ENCODE measurements at regions not wholly inside any gene's neighbourhood (a gene's known extent, or its start where the extent isn't known, plus 50 kb on each side); places are given as distances from the start of the nearest gene placed in this dataset.

- Histone ChIP-seq H3K27ac (ENCODE audit: low read length) (peak overlapping the region; percentile 58), H3K4me1 (ENCODE audit: control insufficient read depth, low read depth, low read length) (peaks cover 20% of the 10 kb centered on the region), H3K4me3 (ENCODE audit: low read length) (no peak overlapping the region), H3K36me3 (ENCODE audit: control insufficient read depth, low read depth, low read length) (no peaks in the 10 kb centered on the region), H3K9ac (ENCODE audit: low read length) (peak overlapping the region; percentile 26), H3K9me3 (ENCODE audit: control insufficient read depth, low read depth, low read length) (no peaks in the 10 kb centered on the region), H3K27me3 (ENCODE audit: control insufficient read depth, insufficient read depth, low read length) (no peaks in the 10 kb centered on the region)
Measured at GRCh38 chr16:47965439-47965838, 190.4 kb downstream of the ABCC12 start.

GRCh38 chr16:47958726-47959125, 197.1 kb downstream of the ABCC12 start:
- no peak overlapping the region for H3K4me3 ChIP-seq (ENCODE audit: low read length)
- no peaks in the 10 kb centered on the region for H3K9me3 ChIP-seq (ENCODE audit: control insufficient read depth, low read depth, low read length)
- no peaks in the 10 kb centered on the region for H3K4me1 ChIP-seq (ENCODE audit: control insufficient read depth, low read depth, low read length)
- no peak overlapping the region for H3K9ac ChIP-seq (ENCODE audit: low read length)
- H3K36me3 ChIP-seq (ENCODE audit: control insufficient read depth, low read depth, low read length) = no peaks in the 10 kb centered on the region
- H3K27ac ChIP-seq (ENCODE audit: low read length) = no peak overlapping the region
- H3K27me3 ChIP-seq (ENCODE audit: control insufficient read depth, insufficient read depth, low read length) = no peaks in the 10 kb centered on the region

- Histone ChIP-seq H3K4me1 (ENCODE audit: control insufficient read depth, low read depth, low read length) (no peaks in the 10 kb centered on the region), H3K27me3 (ENCODE audit: control insufficient read depth, insufficient read depth, low read length) (no peaks in the 10 kb centered on the region), H3K36me3 (ENCODE audit: control insufficient read depth, low read depth, low read length) (no peaks in the 10 kb centered on the region), H3K27ac (ENCODE audit: low read length) (no peak overlapping the region), H3K9me3 (ENCODE audit: control insufficient read depth, low read depth, low read length) (no peaks in the 10 kb centered on the region), H3K4me3 (ENCODE audit: low read length) (no peak overlapping the region), H3K9ac (ENCODE audit: low read length) (no peak overlapping the region)
Measured at GRCh38 chr16:47956916-47957315, 198.9 kb downstream of the ABCC12 start.

- Histone ChIP-seq H3K9ac (ENCODE audit: low read length) (no peak overlapping the region), H3K27ac (ENCODE audit: low read length) (no peak overlapping the region), H3K4me3 (ENCODE audit: low read length) (no peak overlapping the region), H3K27me3 (ENCODE audit: control insufficient read depth, insufficient read depth, low read length) (no peaks in the 10 kb centered on the region), H3K36me3 (ENCODE audit: control insufficient read depth, low read depth, low read length) (no peaks in the 10 kb centered on the region), H3K4me1 (ENCODE audit: control insufficient read depth, low read depth, low read length) (no peaks in the 10 kb centered on the region), H3K9me3 (ENCODE audit: control insufficient read depth, low read depth, low read length) (no peaks in the 10 kb centered on the region)
Measured at GRCh38 chr16:47949714-47950113, 206.1 kb downstream of the ABCC12 start.

- Histone ChIP-seq H3K4me1 (ENCODE audit: control insufficient read depth, low read depth, low read length) (no peaks in the 10 kb centered on the region), H3K27ac (ENCODE audit: low read length) (no peak overlapping the region), H3K9me3 (ENCODE audit: control insufficient read depth, low read depth, low read length) (no peaks in the 10 kb centered on the region), H3K4me3 (ENCODE audit: low read length) (no peak overlapping the region), H3K27me3 (ENCODE audit: control insufficient read depth, insufficient read depth, low read length) (no peaks in the 10 kb centered on the region), H3K9ac (ENCODE audit: low read length) (no peak overlapping the region), H3K36me3 (ENCODE audit: control insufficient read depth, low read depth, low read length) (no peaks in the 10 kb centered on the region)
Measured at GRCh38 chr16:47949276-47949675, 206.5 kb downstream of the ABCC12 start.

- Histone ChIP-seq H3K4me3 (ENCODE audit: low read length) (no peak overlapping the region), H3K4me1 (ENCODE audit: control insufficient read depth, low read depth, low read length) (no peaks in the 10 kb centered on the region), H3K27me3 (ENCODE audit: control insufficient read depth, insufficient read depth, low read length) (no peaks in the 10 kb centered on the region), H3K27ac (ENCODE audit: low read length) (no peak overlapping the region), H3K9ac (ENCODE audit: low read length) (no peak overlapping the region), H3K36me3 (ENCODE audit: control insufficient read depth, low read depth, low read length) (no peaks in the 10 kb centered on the region), H3K9me3 (ENCODE audit: control insufficient read depth, low read depth, low read length) (no peaks in the 10 kb centered on the region)
Measured at GRCh38 chr16:47947723-47948122, 208.1 kb downstream of the ABCC12 start.

GRCh38 chr16:47946092-47946491, 209.7 kb downstream of the ABCC12 start:
- Histone ChIP-seq H3K4me3 (ENCODE audit: low read length) (no peak overlapping the region), H3K27ac (ENCODE audit: low read length) (no peak overlapping the region), H3K9ac (ENCODE audit: low read length) (no peak overlapping the region), H3K36me3 (ENCODE audit: control insufficient read depth, low read depth, low read length) (no peaks in the 10 kb centered on the region), H3K9me3 (ENCODE audit: control insufficient read depth, low read depth, low read length) (no peaks in the 10 kb centered on the region), H3K4me1 (ENCODE audit: control insufficient read depth, low read depth, low read length) (no peaks in the 10 kb centered on the region), H3K27me3 (ENCODE audit: control insufficient read depth, insufficient read depth, low read length) (no peaks in the 10 kb centered on the region)

DNA sequence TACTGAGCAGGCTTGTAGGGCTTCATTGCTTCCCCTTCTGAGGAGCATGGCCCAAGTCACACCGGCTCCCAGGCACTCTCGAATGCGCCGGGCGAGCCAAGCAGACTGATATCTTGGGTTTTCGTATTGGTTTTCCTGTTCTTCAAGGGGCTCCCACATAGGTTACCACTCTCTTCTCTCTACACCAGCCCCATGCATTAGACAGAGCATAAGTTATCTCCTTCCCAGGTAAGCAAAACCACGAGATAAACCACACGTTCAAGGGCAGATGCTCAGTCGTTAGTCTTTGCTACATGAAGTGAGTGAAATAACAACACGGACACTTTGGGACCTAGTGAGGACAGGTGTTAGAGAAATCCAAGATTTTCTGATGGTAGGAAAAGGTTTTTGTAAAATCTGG, 211.2 kb downstream of the ABCC12 start:
- H3K27ac ChIP-seq (ENCODE audit: low read length) = no peak overlapping the region
- H3K9ac ChIP-seq (ENCODE audit: low read length) = no peak overlapping the region
- no peaks in the 10 kb centered on the region for H3K36me3 ChIP-seq (ENCODE audit: control insufficient read depth, low read depth, low read length)
- H3K27me3 ChIP-seq (ENCODE audit: control insufficient read depth, insufficient read depth, low read length) = no peaks in the 10 kb centered on the region
- H3K4me1 ChIP-seq (ENCODE audit: control insufficient read depth, low read depth, low read length) = no peaks in the 10 kb centered on the region
- no peak overlapping the region for H3K4me3 ChIP-seq (ENCODE audit: low read length)
- H3K9me3 ChIP-seq (ENCODE audit: control insufficient read depth, low read depth, low read length) = no peaks in the 10 kb centered on the region

DNA sequence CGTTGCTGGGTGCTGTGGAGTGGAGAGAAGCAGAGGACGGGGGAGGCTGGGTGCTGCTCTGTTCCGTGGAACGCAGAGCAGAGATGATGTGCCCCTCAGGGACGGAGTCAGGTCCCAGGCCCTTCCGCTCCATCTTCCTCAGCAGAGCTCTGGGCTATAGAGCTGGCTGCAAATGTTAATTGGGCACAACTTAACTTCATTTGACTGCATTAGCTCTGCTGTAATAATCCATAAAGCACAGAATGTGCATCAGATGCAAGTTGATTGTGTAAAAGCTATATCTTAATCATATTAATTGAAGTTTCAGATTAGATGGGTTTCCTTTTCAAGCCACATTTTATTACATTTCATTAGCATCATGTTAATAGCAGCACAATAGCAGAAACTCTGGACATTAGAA, 212.6 kb downstream of the ABCC12 start:
- Histone ChIP-seq H3K9ac (ENCODE audit: low read length) (no peak overlapping the region), H3K4me3 (ENCODE audit: low read length) (no peak overlapping the region), H3K27me3 (ENCODE audit: control insufficient read depth, insufficient read depth, low read length) (no peaks in the 10 kb centered on the region), H3K4me1 (ENCODE audit: control insufficient read depth, low read depth, low read length) (no peaks in the 10 kb centered on the region), H3K9me3 (ENCODE audit: control insufficient read depth, low read depth, low read length) (no peaks in the 10 kb centered on the region), H3K36me3 (ENCODE audit: control insufficient read depth, low read depth, low read length) (no peaks in the 10 kb centered on the region), H3K27ac (ENCODE audit: low read length) (no peak overlapping the region)

GRCh38 chr16:47940466-47940865, 215.3 kb downstream of the ABCC12 start:
- no peaks in the 10 kb centered on the region for H3K36me3 ChIP-seq (ENCODE audit: control insufficient read depth, low read depth, low read length)
- H3K27ac ChIP-seq (ENCODE audit: low read length) = no peak overlapping the region
- H3K9me3 ChIP-seq (ENCODE audit: control insufficient read depth, low read depth, low read length) = no peaks in the 10 kb centered on the region
- H3K9ac ChIP-seq (ENCODE audit: low read length) = no peak overlapping the region
- no peak overlapping the region for H3K4me3 ChIP-seq (ENCODE audit: low read length)
- no peaks in the 10 kb centered on the region for H3K27me3 ChIP-seq (ENCODE audit: control insufficient read depth, insufficient read depth, low read length)
- no peaks in the 10 kb centered on the region for H3K4me1 ChIP-seq (ENCODE audit: control insufficient read depth, low read depth, low read length)

DNA sequence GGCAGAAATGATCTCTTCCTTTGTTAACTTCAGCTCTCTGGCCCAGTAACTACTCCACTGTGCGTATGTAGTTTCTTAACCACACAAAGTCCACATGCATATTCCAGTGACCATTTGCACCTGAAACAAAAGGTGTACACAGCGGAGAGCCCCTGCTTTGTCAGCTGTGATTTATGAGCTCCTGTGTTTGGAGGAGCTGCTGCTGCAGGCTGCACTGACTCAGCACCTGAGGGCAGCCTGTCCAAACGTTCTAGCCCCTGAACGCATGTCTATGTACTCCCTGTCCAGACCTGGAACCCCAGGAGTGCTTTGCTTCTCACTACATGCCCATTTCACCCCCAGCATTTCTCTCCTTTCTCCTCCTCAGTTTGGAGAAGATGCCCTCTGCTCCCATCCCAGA, 216.1 kb downstream of the ABCC12 start:
- Histone ChIP-seq H3K27ac (ENCODE audit: low read length) (no peak overlapping the region), H3K4me3 (ENCODE audit: low read length) (no peak overlapping the region), H3K9ac (ENCODE audit: low read length) (no peak overlapping the region), H3K9me3 (ENCODE audit: control insufficient read depth, low read depth, low read length) (no peaks in the 10 kb centered on the region), H3K4me1 (ENCODE audit: control insufficient read depth, low read depth, low read length) (no peaks in the 10 kb centered on the region), H3K36me3 (ENCODE audit: control insufficient read depth, low read depth, low read length) (no peaks in the 10 kb centered on the region), H3K27me3 (ENCODE audit: control insufficient read depth, insufficient read depth, low read length) (no peaks in the 10 kb centered on the region)

GRCh38 chr16:47938272-47938671, 217.5 kb downstream of the ABCC12 start:
- no peaks in the 10 kb centered on the region for H3K9me3 ChIP-seq (ENCODE audit: control insufficient read depth, low read depth, low read length)
- H3K9ac ChIP-seq (ENCODE audit: low read length) = no peak overlapping the region
- H3K27ac ChIP-seq (ENCODE audit: low read length) = no peak overlapping the region
- H3K4me1 ChIP-seq (ENCODE audit: control insufficient read depth, low read depth, low read length) = no peaks in the 10 kb centered on the region
- no peak overlapping the region for H3K4me3 ChIP-seq (ENCODE audit: low read length)
- H3K36me3 ChIP-seq (ENCODE audit: control insufficient read depth, low read depth, low read length) = no peaks in the 10 kb centered on the region
- H3K27me3 ChIP-seq (ENCODE audit: control insufficient read depth, insufficient read depth, low read length) = no peaks in the 10 kb centered on the region

Data from iPS-18a (cell line).